ENCODE measurements at regions not wholly inside any gene's neighbourhood (a gene's known extent, or its start where the extent isn't known, plus 50 kb on each side); places are given as distances from the start of the nearest gene placed in this dataset.

DNA sequence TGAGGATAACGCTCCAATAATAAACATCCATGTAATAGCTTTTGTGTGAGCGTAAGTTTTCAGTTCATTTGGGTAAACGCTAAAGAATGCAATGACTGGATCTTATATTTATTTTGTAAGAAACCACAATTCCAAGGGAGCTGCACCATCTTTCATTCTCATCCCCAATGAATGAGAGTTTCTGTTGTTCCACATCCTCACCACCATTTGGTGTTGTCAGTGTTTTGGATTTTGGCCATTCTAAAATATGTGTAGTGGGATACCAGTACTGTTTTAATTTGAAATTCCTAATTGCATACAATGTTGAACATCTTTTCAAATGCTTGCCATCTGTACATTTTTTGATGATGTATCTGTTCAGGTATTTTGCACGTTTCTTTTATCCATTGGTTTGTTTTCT lies 50.9 kb upstream of the SEMA3D start:
- Histone ChIP-seq H3K56ac (replicated peaks; ENCODE audit: insufficient read length, low read depth, low read length) (no peak overlapping the region), H3K23ac (ENCODE audit: insufficient read length) (no peak overlapping the region), H3K4me1 (replicated peaks in 1 of 4; ENCODE audit: control insufficient read depth in 3 of 4, insufficient read depth in 4 of 4, low read length in 3 of 4) (no peaks in the 10 kb centered on the region), H3K18ac (ENCODE audit: extremely low read depth, low read length) (no peak overlapping the region), H2AK5ac (ENCODE audit: low read depth, low read length) (no peak overlapping the region), H3K14ac (ENCODE audit: insufficient read length) (no peak overlapping the region), H2BK5ac (ENCODE audit: low read depth, low read length) (no peak overlapping the region), H3K27ac (ENCODE audit: low read depth, low read length) (no peak overlapping the region), H3K79me2 (ENCODE audit: control insufficient read depth in 1 of 2, insufficient read depth in 2 of 2, low read length in 2 of 2) (no peaks in the 10 kb centered on the region), H3K4me2 (ENCODE audit: insufficient read depth in 1 of 2, low read depth in 2 of 2, low read length in 2 of 2) (no peak overlapping the region), H3K79me1 (ENCODE audit: low read depth, low read length) (no peaks in the 10 kb centered on the region), H2BK120ac (replicated peaks; ENCODE audit: low read depth, low read length) (no peak overlapping the region), H4K91ac (replicated peaks; ENCODE audit: insufficient read length, low read length) (no peak overlapping the region), H2BK20ac (ENCODE audit: low read length) (no peak overlapping the region), H3K4ac (replicated peaks; ENCODE audit: insufficient read length, low read depth, low read length) (no peak overlapping the region), H3K36me3 (ENCODE audit: control insufficient read depth in 2 of 4, insufficient read depth in 4 of 4, low read length in 3 of 4) (no peaks in the 10 kb centered on the region), H3K23me2 (ENCODE audit: low read depth, low read length) (no peaks in the 10 kb centered on the region), H2BK12ac (ENCODE audit: low read depth, low read length) (no peak overlapping the region), H2AFZ (ENCODE audit: low read length) (no peak overlapping the region), H3K4me3 (ENCODE audit: extremely low read depth in 1 of 4, insufficient read depth in 2 of 4, low read depth in 3 of 4, low read length in 4 of 4) (no peak overlapping the region), H3K27me3 (replicated peaks in 1 of 4; ENCODE audit: control insufficient read depth in 3 of 4, extremely low read depth in 1 of 4, insufficient read depth in 3 of 4, low read length in 3 of 4) (no peaks in the 10 kb centered on the region; a peak in 1 of 7 replicates), H3K9ac (replicated peaks in 1 of 4; ENCODE audit: extremely low read depth in 1 of 4, low read depth in 3 of 4, low read length in 3 of 4) (no peak overlapping the region), H4K20me1 (replicated peaks in 1 of 2; ENCODE audit: control insufficient read depth in 1 of 2, insufficient read depth in 2 of 2, low read length in 2 of 2) (no peaks in the 10 kb centered on the region), H4K5ac (ENCODE audit: insufficient read length, low read depth, low read length) (no peak overlapping the region), H2BK15ac (ENCODE audit: low read length) (no peak overlapping the region), H3K9me3 (ENCODE audit: insufficient read depth in 2 of 2, low read depth in 1 of 2, low read length in 1 of 2) (no peaks in the 10 kb centered on the region), H4K8ac (ENCODE audit: extremely low read depth, insufficient read depth, low read length) (no peak overlapping the region)
- WGBS, 2 experiments (ENCODE audit: extremely low coverage in 1 of 2, insufficient coverage in 1 of 2, insufficient read length in 1 of 2, insufficient replicate concordance in 2 of 2, low coverage in 1 of 2, low lambda C conversion rate in 2 of 2, missing lambda C conversion rate in 1 of 2) = 87% methylated on average over 4 of the region's 4 CpGs; no CpG with 5 or more reads in 1 of the 2 experiments
- DNase-seq (ENCODE audit: low read depth in 1 of 2, low spot score in 2 of 2) = no peak
- ChIA-PET POLR2A (ENCODE audit: partially characterized antibody) (no interaction called here), CTCF (ENCODE audit: partially characterized antibody) (no interaction called here)
- FAIRE-seq = no peak
- no peak for TF ChIP-seq KDM1A (IDR thresholded peaks at IDR 0.05; ENCODE audit: borderline replicate concordance, low read length)
- no peak for TF ChIP-seq YY1 (IDR thresholded peaks at IDR 0.05; ENCODE audit: low read depth, low read length)
- TF ChIP-seq BRCA1 (IDR thresholded peaks at IDR 0.05; ENCODE audit: low read depth, low read length) = no peak
- TF ChIP-seq RFX5 (IDR thresholded peaks at IDR 0.05; ENCODE audit: borderline replicate concordance, low read depth, low read length) = no peak
- TF ChIP-seq TEAD4 (IDR thresholded peaks at IDR 0.05; ENCODE audit: low read depth, low read length) = no peak
- TF ChIP-seq RBBP5 (IDR thresholded peaks at IDR 0.05; ENCODE audit: borderline replicate concordance, low read depth, low read length) = no peak
- TF ChIP-seq BACH1 (IDR thresholded peaks at IDR 0.05; ENCODE audit: low read length) = no peak
- no peak for TF ChIP-seq SRF (IDR thresholded peaks at IDR 0.05; ENCODE audit: low read depth, low read length)
- no peak for TF ChIP-seq GABPA (IDR thresholded peaks at IDR 0.05; ENCODE audit: borderline replicate concordance, insufficient read depth, low read length)
- no peak for TF ChIP-seq FOSL1 (IDR thresholded peaks at IDR 0.05; ENCODE audit: insufficient read depth, low read depth, low read length)
- TF ChIP-seq SP2 (IDR thresholded peaks at IDR 0.05; ENCODE audit: low read length) = no peak
- no peak for TF ChIP-seq TAF7 (optimal IDR thresholded peaks at IDR 0.05; ENCODE audit: borderline replicate concordance, low read depth, low read length)
- TF ChIP-seq NRF1 (IDR thresholded peaks at IDR 0.05; ENCODE audit: low read depth, low read length) = no peak
- no peak for TF ChIP-seq EGR1 (IDR thresholded peaks at IDR 0.05; ENCODE audit: borderline replicate concordance, low read depth, low read length)
- TF ChIP-seq POU5F1 (IDR thresholded peaks at IDR 0.05; ENCODE audit: low read depth, low read length) = no peak
- TF ChIP-seq NANOG (IDR thresholded peaks at IDR 0.05; ENCODE audit: insufficient read depth, low read depth, low read length, poor library complexity, severe bottlenecking) = no peak
- TF ChIP-seq ZNF274 (IDR thresholded peaks at IDR 0.05; ENCODE audit: borderline replicate concordance, extremely low read depth, low read length) = no peak

Data from H1 (cell line).